GM23338 (cell line): ENCODE measurements at regions not wholly inside any gene's neighbourhood (a gene's known extent, or its start where the extent isn't known, plus 50 kb on each side); places are given as distances from the start of the nearest gene placed in this dataset.

ENCODE experiments used
- ATAC-seq: fragments of 200-7000 bp; cut with Tn5 transposase; 3 replicates; pipeline ENCODE4 v1.9.1; 2020
- DNase-seq: peaks from one replicate; pipeline ENCODE4 v3.0.0-alpha.2; 2015; ENCODE audit warnings: low spot score
- H2AFZ ChIP-seq: fragments of 200-600 bp; sonication (generic); 2 replicates; pipeline ENCODE4 v1.8.0; 2016; ENCODE audit warnings: antibody characterized with exemption, mild to moderate bottlenecking, moderate library complexity
- H3F3A ChIP-seq: fragments of 200-600 bp; sonication (generic); replicated peaks from 2 replicates; pipeline ENCODE4 v1.8.0; 2017; ENCODE audit warnings: antibody characterized with exemption, mixed run types, low read depth
- H3K27ac ChIP-seq: fragments of 200-600 bp; sonication (generic); 2 replicates; pipeline ENCODE4 v1.6.1; 2016; ENCODE audit warnings: low read depth
- H3K27me3 ChIP-seq: fragments of 200-600 bp; sonication (generic); 2 replicates; pipeline ENCODE4 v1.8.0; 2016; ENCODE audit warnings: mild to moderate bottlenecking, mixed run types, moderate library complexity; ENCODE audit not compliant: insufficient read depth
- H3K36me3 ChIP-seq: fragments of 200-600 bp; sonication (generic); 2 replicates; pipeline ENCODE4 v1.8.0; 2016; ENCODE audit warnings: mild to moderate bottlenecking; ENCODE audit not compliant: insufficient read depth
- H3K4me1 ChIP-seq: fragments of 200-600 bp; sonication (generic); 2 replicates; pipeline ENCODE4 v1.8.0; 2016; ENCODE audit warnings: mild to moderate bottlenecking, moderate library complexity; ENCODE audit not compliant: insufficient read depth
- H3K4me2 ChIP-seq: fragments of 200-600 bp; sonication (generic); 2 replicates; pipeline ENCODE4 v1.7.1; 2017; ENCODE audit warnings: mixed run types
- H3K4me3 ChIP-seq: fragments of 200-600 bp; sonication (generic); 2 replicates; pipeline ENCODE4 v1.6.1; 2016; ENCODE audit warnings: mixed run types
- H3K79me2 ChIP-seq: fragments of 200-600 bp; sonication (generic); replicated peaks from 2 replicates; pipeline ENCODE4 v1.8.0; 2017; ENCODE audit warnings: mild to moderate bottlenecking; ENCODE audit not compliant: insufficient read depth
- H3K9me2 ChIP-seq: fragments of 200-600 bp; sonication (generic); 2 replicates; pipeline ENCODE4 v1.8.0; 2017; ENCODE audit not compliant: insufficient read depth
- H4K20me1 ChIP-seq: fragments of 200-600 bp; sonication (generic); replicated peaks from 2 replicates; pipeline ENCODE4 v1.8.0; 2017; ENCODE audit warnings: mild to moderate bottlenecking; ENCODE audit not compliant: insufficient read depth
- H3K27ac Mint-ChIP-seq: 2 replicates; pipeline ENCODE4 v1.8.0; 2020; ENCODE audit warnings: inconsistent platforms, mild to moderate bottlenecking, moderate library complexity, mixed read lengths
- H3K27me3 Mint-ChIP-seq: 3 replicates; pipeline ENCODE4 v1.8.0; 2022; ENCODE audit warnings: low read depth, mild to moderate bottlenecking, moderate library complexity, mixed read lengths, inconsistent platforms; ENCODE audit not compliant: insufficient read depth, poor library complexity
- H3K36me3 Mint-ChIP-seq: 3 replicates; pipeline ENCODE4 v1.8.0; 2021; ENCODE audit warnings: low read depth, mild to moderate bottlenecking, inconsistent platforms, moderate library complexity, mixed read lengths
- H3K4me1 Mint-ChIP-seq: 3 replicates; pipeline ENCODE4 v1.8.0; 2020; ENCODE audit warnings: mild to moderate bottlenecking, inconsistent platforms, mixed read lengths
- H3K4me3 Mint-ChIP-seq: 3 replicates; pipeline ENCODE4 v1.8.0; 2021; ENCODE audit warnings: moderate library complexity, mild to moderate bottlenecking, inconsistent platforms, mixed read lengths
- H3K9me3 Mint-ChIP-seq: 3 replicates; pipeline ENCODE4 v1.8.0; 2020; ENCODE audit warnings: moderate library complexity, mild to moderate bottlenecking, inconsistent platforms, mixed read lengths
- EZH2 ChIP-seq: fragments of 200-600 bp; sonication (generic); IDR thresholded peaks from one replicate; pipeline ENCODE4 v1.8.0; 2017; ENCODE audit warnings: antibody characterized with exemption, mild to moderate bottlenecking, low read depth; ENCODE audit not compliant: unreplicated experiment
- EZH2phosphoT487 ChIP-seq: fragments of 200-600 bp; sonication (generic); IDR thresholded peaks from one replicate; pipeline ENCODE4 v1.8.1; 2018; ENCODE audit warnings: antibody characterized with exemption; ENCODE audit not compliant: unreplicated experiment
- NANOG ChIP-seq: IDR thresholded peaks from 2 replicates; pipeline ENCODE4 v1.6.1; 2016; ENCODE audit warnings: antibody characterized with exemption, borderline replicate concordance
- POLR2AphosphoS5 ChIP-seq: IDR thresholded peaks from 2 replicates; pipeline ENCODE4 v1.6.1; 2016; ENCODE audit warnings: antibody characterized with exemption, low read depth
- STAT1 ChIP-seq: IDR thresholded peaks from one replicate; pipeline ENCODE4 v1.6.1; 2016; ENCODE audit warnings: antibody characterized with exemption; ENCODE audit not compliant: unreplicated experiment
- ZNF114 ChIP-seq: fragments of 250-450 bp; sonication (Bioruptor Pico); IDR thresholded peaks from 2 replicates; pipeline ENCODE4 v1.5.0; 2020; ENCODE audit warnings: mild to moderate bottlenecking, moderate library complexity
- ZNF331 ChIP-seq: fragments of 250-450 bp; sonication (Bioruptor Pico); IDR thresholded peaks from 2 replicates; pipeline ENCODE4 v1.5.0; 2020; ENCODE audit warnings: low read depth, mild to moderate bottlenecking, moderate library complexity
- TF ChIP-seq, protein P1 (sequence below): fragments of 250-450 bp; sonication (Bioruptor Pico); IDR thresholded peaks from 2 replicates; pipeline ENCODE4 v1.5.0; 2020; ENCODE audit warnings: mild to moderate bottlenecking, moderate library complexity
- TF ChIP-seq, protein P2 (sequence below), 2 experiments: fragments of 200-600 bp in 1 of 2; sonication (generic) in 1 of 2; conservative IDR thresholded peaks; 2 replicates each; pipeline versions ENCODE4 v1.5.1 to v1.6.1; 2016 to 2017; ENCODE audit warnings: antibody characterized with exemption in 2 of 2, low read depth in 2 of 2, mild to moderate bottlenecking in 2 of 2, moderate library complexity in 1 of 2
- TF ChIP-seq, protein P3 (sequence below): IDR thresholded peaks from one replicate; pipeline ENCODE4 v1.6.1; 2018; ENCODE audit warnings: antibody characterized with exemption; ENCODE audit not compliant: unreplicated experiment

DNA sequence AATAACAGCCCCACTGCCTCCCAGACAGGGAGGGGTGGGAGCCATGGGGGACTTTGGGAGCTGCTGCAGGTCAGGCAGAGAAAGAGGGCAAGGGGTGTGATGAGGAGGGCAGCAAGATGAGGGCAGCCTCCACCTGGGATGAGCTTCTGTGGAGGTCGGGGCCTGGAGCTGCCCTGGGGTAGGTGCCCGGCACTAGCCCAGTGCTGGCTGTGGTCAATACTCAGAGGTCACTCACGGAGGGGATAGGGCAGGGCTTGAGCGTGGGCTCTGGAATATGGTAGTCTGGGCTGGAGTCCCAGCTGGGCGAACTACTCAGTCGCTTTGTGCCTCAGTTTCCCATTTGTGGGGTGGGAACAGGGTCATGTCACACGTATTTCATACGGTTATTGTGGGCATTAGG lies 169.0 kb downstream of the IRF8 start (continued):
- TF ChIP-seq EZH2phosphoT487 (no peak), STAT1 (no peak), NANOG (no peak), ZNF331 (CRISPR knock-in tag) (no peak)

DNA sequence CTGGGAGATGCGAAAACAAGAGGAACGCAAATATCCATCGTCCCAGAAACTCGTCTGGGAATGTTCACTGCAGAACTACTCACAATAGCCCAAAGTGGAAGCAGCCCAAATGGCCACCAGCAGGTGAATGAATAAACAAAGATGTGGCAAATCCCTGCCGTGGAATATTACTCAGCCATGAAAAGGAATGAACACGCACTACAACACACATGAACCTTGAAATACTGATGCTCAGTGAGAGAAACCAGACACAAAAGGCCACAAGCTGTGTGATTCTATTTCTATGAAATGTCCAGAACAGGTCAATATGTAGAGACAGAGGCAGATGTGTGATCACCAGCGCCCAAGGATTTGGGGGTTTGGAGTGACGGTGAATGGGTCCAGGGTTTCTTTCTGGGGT lies 169.8 kb downstream of the IRF8 start:
- Histone ChIP-seq H3K27me3 (no peaks in the 10 kb centered on the region), H3K27ac (no peak overlapping the region), H4K20me1 (no peaks in the 10 kb centered on the region), H3K79me2 (no peaks in the 10 kb centered on the region), H3K4me1 (no peaks in the 10 kb centered on the region), H3K4me3 (no peak overlapping the region), H3K36me3 (no peaks in the 10 kb centered on the region), H3K4me2 (no peak overlapping the region), H3K9me2 (no peaks in the 10 kb centered on the region), H2AFZ (no peak overlapping the region), H3F3A (no peaks in the 10 kb centered on the region)
- DNase-seq (no peak), ATAC-seq (no peak)
- H3K27me3 Mint-ChIP-seq, result peaks cover 18% of the 10 kb centered on the region
- peaks cover 11% of the 10 kb centered on the region for H3K4me1 Mint-ChIP-seq
- TF ChIP-seq EZH2phosphoT487 (no peak), ZNF331 (CRISPR knock-in tag) (no peak), EZH2 (no peak), ZNF114 (CRISPR knock-in tag) (no peak), NANOG (no peak), POLR2AphosphoS5 (no peak)
- TF ChIP-seq, protein P1, sequence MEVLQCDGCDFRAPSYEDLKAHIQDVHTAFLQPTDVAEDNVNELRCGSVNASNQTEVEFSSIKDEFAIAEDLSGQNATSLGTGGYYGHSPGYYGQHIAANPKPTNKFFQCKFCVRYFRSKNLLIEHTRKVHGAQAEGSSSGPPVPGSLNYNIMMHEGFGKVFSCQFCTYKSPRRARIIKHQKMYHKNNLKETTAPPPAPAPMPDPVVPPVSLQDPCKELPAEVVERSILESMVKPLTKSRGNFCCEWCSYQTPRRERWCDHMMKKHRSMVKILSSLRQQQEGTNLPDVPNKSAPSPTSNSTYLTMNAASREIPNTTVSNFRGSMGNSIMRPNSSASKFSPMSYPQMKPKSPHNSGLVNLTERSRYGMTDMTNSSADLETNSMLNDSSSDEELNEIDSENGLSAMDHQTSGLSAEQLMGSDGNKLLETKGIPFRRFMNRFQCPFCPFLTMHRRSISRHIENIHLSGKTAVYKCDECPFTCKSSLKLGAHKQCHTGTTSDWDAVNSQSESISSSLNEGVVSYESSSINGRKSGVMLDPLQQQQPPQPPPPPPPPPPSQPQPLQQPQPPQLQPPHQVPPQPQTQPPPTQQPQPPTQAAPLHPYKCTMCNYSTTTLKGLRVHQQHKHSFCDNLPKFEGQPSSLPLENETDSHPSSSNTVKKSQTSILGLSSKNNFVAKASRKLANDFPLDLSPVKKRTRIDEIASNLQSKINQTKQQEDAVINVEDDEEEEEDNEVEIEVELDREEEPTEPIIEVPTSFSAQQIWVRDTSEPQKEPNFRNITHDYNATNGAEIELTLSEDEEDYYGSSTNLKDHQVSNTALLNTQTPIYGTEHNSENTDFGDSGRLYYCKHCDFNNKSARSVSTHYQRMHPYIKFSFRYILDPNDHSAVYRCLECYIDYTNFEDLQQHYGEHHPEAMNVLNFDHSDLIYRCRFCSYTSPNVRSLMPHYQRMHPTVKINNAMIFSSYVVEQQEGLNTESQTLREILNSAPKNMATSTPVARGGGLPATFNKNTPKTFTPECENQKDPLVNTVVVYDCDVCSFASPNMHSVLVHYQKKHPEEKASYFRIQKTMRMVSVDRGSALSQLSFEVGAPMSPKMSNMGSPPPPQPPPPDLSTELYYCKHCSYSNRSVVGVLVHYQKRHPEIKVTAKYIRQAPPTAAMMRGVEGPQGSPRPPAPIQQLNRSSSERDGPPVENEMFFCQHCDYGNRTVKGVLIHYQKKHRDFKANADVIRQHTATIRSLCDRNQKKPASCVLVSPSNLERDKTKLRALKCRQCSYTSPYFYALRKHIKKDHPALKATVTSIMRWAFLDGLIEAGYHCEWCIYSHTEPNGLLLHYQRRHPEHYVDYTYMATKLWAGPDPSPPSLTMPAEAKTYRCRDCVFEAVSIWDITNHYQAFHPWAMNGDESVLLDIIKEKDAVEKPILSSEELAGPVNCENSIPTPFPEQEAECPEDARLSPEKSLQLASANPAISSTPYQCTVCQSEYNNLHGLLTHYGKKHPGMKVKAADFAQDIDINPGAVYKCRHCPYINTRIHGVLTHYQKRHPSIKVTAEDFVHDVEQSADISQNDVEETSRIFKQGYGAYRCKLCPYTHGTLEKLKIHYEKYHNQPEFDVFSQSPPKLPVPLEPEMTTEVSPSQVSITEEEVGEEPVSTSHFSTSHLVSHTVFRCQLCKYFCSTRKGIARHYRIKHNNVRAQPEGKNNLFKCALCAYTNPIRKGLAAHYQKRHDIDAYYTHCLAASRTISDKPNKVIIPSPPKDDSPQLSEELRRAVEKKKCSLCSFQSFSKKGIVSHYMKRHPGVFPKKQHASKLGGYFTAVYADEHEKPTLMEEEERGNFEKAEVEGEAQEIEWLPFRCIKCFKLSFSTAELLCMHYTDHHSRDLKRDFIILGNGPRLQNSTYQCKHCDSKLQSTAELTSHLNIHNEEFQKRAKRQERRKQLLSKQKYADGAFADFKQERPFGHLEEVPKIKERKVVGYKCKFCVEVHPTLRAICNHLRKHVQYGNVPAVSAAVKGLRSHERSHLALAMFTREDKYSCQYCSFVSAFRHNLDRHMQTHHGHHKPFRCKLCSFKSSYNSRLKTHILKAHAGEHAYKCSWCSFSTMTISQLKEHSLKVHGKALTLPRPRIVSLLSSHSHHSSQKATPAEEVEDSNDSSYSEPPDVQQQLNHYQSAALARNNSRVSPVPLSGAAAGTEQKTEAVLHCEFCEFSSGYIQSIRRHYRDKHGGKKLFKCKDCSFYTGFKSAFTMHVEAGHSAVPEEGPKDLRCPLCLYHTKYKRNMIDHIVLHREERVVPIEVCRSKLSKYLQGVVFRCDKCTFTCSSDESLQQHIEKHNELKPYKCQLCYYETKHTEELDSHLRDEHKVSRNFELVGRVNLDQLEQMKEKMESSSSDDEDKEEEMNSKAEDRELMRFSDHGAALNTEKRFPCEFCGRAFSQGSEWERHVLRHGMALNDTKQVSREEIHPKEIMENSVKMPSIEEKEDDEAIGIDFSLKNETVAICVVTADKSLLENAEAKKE (CRISPR knock-in tag), result no peak
- TF ChIP-seq, protein P2, sequence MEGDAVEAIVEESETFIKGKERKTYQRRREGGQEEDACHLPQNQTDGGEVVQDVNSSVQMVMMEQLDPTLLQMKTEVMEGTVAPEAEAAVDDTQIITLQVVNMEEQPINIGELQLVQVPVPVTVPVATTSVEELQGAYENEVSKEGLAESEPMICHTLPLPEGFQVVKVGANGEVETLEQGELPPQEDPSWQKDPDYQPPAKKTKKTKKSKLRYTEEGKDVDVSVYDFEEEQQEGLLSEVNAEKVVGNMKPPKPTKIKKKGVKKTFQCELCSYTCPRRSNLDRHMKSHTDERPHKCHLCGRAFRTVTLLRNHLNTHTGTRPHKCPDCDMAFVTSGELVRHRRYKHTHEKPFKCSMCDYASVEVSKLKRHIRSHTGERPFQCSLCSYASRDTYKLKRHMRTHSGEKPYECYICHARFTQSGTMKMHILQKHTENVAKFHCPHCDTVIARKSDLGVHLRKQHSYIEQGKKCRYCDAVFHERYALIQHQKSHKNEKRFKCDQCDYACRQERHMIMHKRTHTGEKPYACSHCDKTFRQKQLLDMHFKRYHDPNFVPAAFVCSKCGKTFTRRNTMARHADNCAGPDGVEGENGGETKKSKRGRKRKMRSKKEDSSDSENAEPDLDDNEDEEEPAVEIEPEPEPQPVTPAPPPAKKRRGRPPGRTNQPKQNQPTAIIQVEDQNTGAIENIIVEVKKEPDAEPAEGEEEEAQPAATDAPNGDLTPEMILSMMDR (conservative IDR thresholded peaks at IDR 0.05; ENCODE audit: low read depth in 2 of 2), result no peak
- TF ChIP-seq, protein P3, sequence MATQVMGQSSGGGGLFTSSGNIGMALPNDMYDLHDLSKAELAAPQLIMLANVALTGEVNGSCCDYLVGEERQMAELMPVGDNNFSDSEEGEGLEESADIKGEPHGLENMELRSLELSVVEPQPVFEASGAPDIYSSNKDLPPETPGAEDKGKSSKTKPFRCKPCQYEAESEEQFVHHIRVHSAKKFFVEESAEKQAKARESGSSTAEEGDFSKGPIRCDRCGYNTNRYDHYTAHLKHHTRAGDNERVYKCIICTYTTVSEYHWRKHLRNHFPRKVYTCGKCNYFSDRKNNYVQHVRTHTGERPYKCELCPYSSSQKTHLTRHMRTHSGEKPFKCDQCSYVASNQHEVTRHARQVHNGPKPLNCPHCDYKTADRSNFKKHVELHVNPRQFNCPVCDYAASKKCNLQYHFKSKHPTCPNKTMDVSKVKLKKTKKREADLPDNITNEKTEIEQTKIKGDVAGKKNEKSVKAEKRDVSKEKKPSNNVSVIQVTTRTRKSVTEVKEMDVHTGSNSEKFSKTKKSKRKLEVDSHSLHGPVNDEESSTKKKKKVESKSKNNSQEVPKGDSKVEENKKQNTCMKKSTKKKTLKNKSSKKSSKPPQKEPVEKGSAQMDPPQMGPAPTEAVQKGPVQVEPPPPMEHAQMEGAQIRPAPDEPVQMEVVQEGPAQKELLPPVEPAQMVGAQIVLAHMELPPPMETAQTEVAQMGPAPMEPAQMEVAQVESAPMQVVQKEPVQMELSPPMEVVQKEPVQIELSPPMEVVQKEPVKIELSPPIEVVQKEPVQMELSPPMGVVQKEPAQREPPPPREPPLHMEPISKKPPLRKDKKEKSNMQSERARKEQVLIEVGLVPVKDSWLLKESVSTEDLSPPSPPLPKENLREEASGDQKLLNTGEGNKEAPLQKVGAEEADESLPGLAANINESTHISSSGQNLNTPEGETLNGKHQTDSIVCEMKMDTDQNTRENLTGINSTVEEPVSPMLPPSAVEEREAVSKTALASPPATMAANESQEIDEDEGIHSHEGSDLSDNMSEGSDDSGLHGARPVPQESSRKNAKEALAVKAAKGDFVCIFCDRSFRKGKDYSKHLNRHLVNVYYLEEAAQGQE, result no peak
- no peaks in the 10 kb centered on the region for H3K36me3 Mint-ChIP-seq
- no peak overlapping the region for H3K27ac Mint-ChIP-seq
- H3K9me3 Mint-ChIP-seq, result no peaks in the 10 kb centered on the region; the same call in 2 of the 3 replicates
- H3K4me3 Mint-ChIP-seq, result no peak overlapping the region
